ENCODE measurements at regions not wholly inside any gene's neighbourhood (a gene's known extent, or its start where the extent isn't known, plus 50 kb on each side); places are given as distances from the start of the nearest gene placed in this dataset.

DNA sequence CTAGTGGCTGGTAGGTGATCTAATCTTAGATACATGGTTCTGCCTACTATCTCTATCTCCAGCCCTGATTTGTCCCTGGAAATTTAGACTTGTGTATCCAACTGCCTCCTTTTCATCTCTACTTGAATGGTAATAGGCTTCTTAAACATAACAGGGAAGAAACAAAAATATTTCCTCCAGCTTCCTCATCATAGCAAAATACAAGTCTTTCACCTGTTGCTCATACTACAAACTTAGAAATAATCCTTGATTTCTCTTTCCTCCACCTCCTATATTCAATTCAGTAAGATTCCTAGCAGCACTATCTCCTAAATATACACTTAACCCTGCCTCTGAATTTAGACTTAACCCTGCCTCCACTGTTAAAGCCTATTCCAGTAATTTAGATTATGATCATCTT is 373.3 kb upstream of the ACTRT1 start:
- H3T11ph ChIP-seq (ENCODE audit: low read length), result no peak overlapping the region
- H3K27ac ChIP-seq (ENCODE audit: insufficient read length, low read depth, low read length), result no peak overlapping the region
- no peak overlapping the region for H2AK5ac ChIP-seq (ENCODE audit: insufficient read length, low read length)
- no peak overlapping the region for H3K23ac ChIP-seq (ENCODE audit: insufficient read length, low read depth, low read length)
- H3K27ac Mint-ChIP-seq, result no peak overlapping the region
- peaks cover 0 to 59% of the 10 kb centered on the region in 2 experiments; a peak in 3 of 5 replicates for H3K9me3 Mint-ChIP-seq
- H3K4me3 Mint-ChIP-seq, result no peak overlapping the region
- TF ChIP-seq, protein P1, sequence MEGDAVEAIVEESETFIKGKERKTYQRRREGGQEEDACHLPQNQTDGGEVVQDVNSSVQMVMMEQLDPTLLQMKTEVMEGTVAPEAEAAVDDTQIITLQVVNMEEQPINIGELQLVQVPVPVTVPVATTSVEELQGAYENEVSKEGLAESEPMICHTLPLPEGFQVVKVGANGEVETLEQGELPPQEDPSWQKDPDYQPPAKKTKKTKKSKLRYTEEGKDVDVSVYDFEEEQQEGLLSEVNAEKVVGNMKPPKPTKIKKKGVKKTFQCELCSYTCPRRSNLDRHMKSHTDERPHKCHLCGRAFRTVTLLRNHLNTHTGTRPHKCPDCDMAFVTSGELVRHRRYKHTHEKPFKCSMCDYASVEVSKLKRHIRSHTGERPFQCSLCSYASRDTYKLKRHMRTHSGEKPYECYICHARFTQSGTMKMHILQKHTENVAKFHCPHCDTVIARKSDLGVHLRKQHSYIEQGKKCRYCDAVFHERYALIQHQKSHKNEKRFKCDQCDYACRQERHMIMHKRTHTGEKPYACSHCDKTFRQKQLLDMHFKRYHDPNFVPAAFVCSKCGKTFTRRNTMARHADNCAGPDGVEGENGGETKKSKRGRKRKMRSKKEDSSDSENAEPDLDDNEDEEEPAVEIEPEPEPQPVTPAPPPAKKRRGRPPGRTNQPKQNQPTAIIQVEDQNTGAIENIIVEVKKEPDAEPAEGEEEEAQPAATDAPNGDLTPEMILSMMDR (conservative IDR thresholded peaks at IDR 0.05), result no peak
- H3K4ac ChIP-seq (ENCODE audit: low read depth, low read length), result no peak overlapping the region
- H3K9me3 ChIP-seq (ENCODE audit: control insufficient read depth, low read depth, low read length), result no peaks in the 10 kb centered on the region
- no peaks in the 10 kb centered on the region for H3K27me3 Mint-ChIP-seq (ENCODE audit: low read depth)
- no peaks in the 10 kb centered on the region for H3K36me3 Mint-ChIP-seq (ENCODE audit: insufficient read depth in 1 of 3, low read depth in 3 of 3)
- no peak overlapping the region for H3K9ac ChIP-seq (ENCODE audit: extremely low read depth, insufficient read length, low read length)
- no peak overlapping the region for H2BK12ac ChIP-seq (ENCODE audit: insufficient read length, low read depth, low read length)
- H2BK20ac ChIP-seq (ENCODE audit: low read depth, low read length, poor library complexity, severe bottlenecking), result no peak overlapping the region
- no peak overlapping the region for H2BK15ac ChIP-seq (ENCODE audit: low read depth, low read length)
- no peaks in the 10 kb centered on the region for H3K23me2 ChIP-seq (ENCODE audit: insufficient read length, low read depth, low read length, poor library complexity, severe bottlenecking)
- no peaks in the 10 kb centered on the region for H3K4me1 Mint-ChIP-seq
- no peak overlapping the region for H2BK5ac ChIP-seq (ENCODE audit: insufficient read length, low read length)
- no peak overlapping the region for H4K8ac ChIP-seq (replicated peaks; ENCODE audit: insufficient read length, low read depth, low read length)
- no peak overlapping the region for H2BK120ac ChIP-seq (ENCODE audit: low read depth, low read length, poor library complexity, severe bottlenecking)
- H3K4me2 ChIP-seq (ENCODE audit: insufficient read depth, insufficient read length, low read length), result no peak overlapping the region
- H3K4me1 ChIP-seq (ENCODE audit: insufficient read depth, low read length), result no peaks in the 10 kb centered on the region
- H4K20me1 ChIP-seq (ENCODE audit: control insufficient read depth, insufficient read depth, insufficient read length), result no peaks in the 10 kb centered on the region
- H4K5ac ChIP-seq (ENCODE audit: insufficient read length, low read depth, low read length), result no peak overlapping the region
- H3K56ac ChIP-seq (ENCODE audit: insufficient read length, low read depth, low read length), result no peak overlapping the region
- no peak overlapping the region for H3K18ac ChIP-seq (ENCODE audit: insufficient read length, low read depth, low read length)
- H3K79me2 ChIP-seq (ENCODE audit: insufficient read depth, low read length), result no peaks in the 10 kb centered on the region
- H3K14ac ChIP-seq (ENCODE audit: insufficient read depth, low read length), result no peak overlapping the region
- H2AFZ ChIP-seq (ENCODE audit: low read length), result no peak overlapping the region
- H4K91ac ChIP-seq (ENCODE audit: insufficient read length, low read depth, low read length), result no peak overlapping the region
- H3K27me3 ChIP-seq (ENCODE audit: insufficient read depth, low read length), result no peaks in the 10 kb centered on the region
- no peaks in the 10 kb centered on the region for H3K79me1 ChIP-seq (ENCODE audit: insufficient read depth, low read depth, low read length, poor library complexity, severe bottlenecking)
- no peak for DNase-seq

Data from H9 (cell line).